Muscle layer of duodenum (tissue), 2 donors: ENCODE measurements at regions not wholly inside any gene's neighbourhood (a gene's known extent, or its start where the extent isn't known, plus 50 kb on each side); places are given as distances from the start of the nearest gene placed in this dataset.

Experiments used
- H3K27ac ChIP-seq: one replicate; pipeline ENCODE4 v1.7.0; 2013; ENCODE audit warnings: mild to moderate bottlenecking, low read length
- H3K27me3 ChIP-seq: one replicate; pipeline ENCODE4 v1.7.0; 2013; ENCODE audit warnings: low read depth, mild to moderate bottlenecking, control low read depth, low read length
- H3K36me3 ChIP-seq, 2 donors: one replicate each; pipeline ENCODE4 v1.7.0; 2013; ENCODE audit warnings: low read length in 2 of 2, control low read depth in 1 of 2, mild to moderate bottlenecking in 1 of 2; ENCODE audit not compliant: insufficient read depth in 2 of 2, control insufficient read depth in 1 of 2
- H3K4me1 ChIP-seq, 2 donors: one replicate each; pipeline ENCODE4 v1.7.0; 2013; ENCODE audit warnings: low read length in 2 of 2, mild to moderate bottlenecking in 2 of 2, control low read depth in 1 of 2, moderate library complexity in 1 of 2; ENCODE audit not compliant: insufficient read depth in 2 of 2, control insufficient read depth in 1 of 2
- H3K4me3 ChIP-seq, 2 donors: one replicate each; pipeline ENCODE4 v1.7.0; 2013; ENCODE audit warnings: low read length in 2 of 2, low read depth in 1 of 2, mild to moderate bottlenecking in 1 of 2
- H3K9me3 ChIP-seq, 2 donors: one replicate each; pipeline ENCODE4 v1.7.0; 2013; ENCODE audit warnings: low read length in 2 of 2, control low read depth in 1 of 2, mild to moderate bottlenecking in 1 of 2; ENCODE audit not compliant: control insufficient read depth in 1 of 2
- donor health status: healthy.

GRCh38 chr15:66842710-66843441, 140.8 kb downstream of the SMAD6 start:
- no peak overlapping the region for H3K27ac ChIP-seq
- H3K36me3 ChIP-seq = no peaks in the 10 kb centered on the region
- H3K9me3 ChIP-seq = no peaks in the 10 kb centered on the region
- H3K4me1 ChIP-seq = peaks cover 6 to 8% of the 10 kb centered on the region in 2 donors
- H3K27me3 ChIP-seq = no peaks in the 10 kb centered on the region
- peak overlapping the region; percentile 52 to 61 for H3K4me3 ChIP-seq

- H3K27me3 ChIP-seq = no peaks in the 10 kb centered on the region
- H3K4me1 ChIP-seq = peaks cover 6 to 8% of the 10 kb centered on the region in 2 donors
- no peak overlapping the region for H3K27ac ChIP-seq
- no peak overlapping the region for H3K4me3 ChIP-seq
- no peaks in the 10 kb centered on the region for H3K9me3 ChIP-seq
- H3K36me3 ChIP-seq = no peaks in the 10 kb centered on the region
Measured at GRCh38 chr15:66843581-66843980, 141.5 kb downstream of the SMAD6 start.

- Histone ChIP-seq H3K36me3 (no peaks in the 10 kb centered on the region), H3K27ac (no peak overlapping the region), H3K9me3 (no peaks in the 10 kb centered on the region), H3K4me1 (peaks cover 6 to 8% of the 10 kb centered on the region in 2 donors), H3K4me3 (no peak overlapping the region), H3K27me3 (no peaks in the 10 kb centered on the region)
Measured at GRCh38 chr15:66844041-66844746, 142.2 kb downstream of the SMAD6 start.

DNA sequence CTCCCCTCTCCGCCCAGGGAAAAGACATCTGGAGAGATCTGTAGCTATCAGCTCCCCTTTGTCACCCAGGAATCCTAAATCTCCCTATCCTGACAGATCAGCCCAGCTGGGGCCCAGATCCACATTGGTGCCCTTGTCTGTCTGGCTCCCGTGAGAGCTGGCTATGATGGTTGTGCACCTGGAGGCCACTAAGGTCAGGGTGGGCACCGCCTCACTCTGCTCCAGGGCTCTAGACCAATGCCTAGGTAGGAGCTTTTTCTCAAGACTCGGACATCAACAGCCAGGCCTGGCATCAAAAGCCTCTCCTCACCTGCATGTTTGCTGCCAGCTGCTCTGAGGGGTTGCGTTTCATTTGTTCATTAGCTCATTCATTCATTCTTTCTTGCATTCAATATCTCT, 142.7 kb downstream of the SMAD6 start:
- Histone ChIP-seq H3K9me3 (no peaks in the 10 kb centered on the region), H3K36me3 (no peaks in the 10 kb centered on the region), H3K4me1 (peaks cover 6 to 8% of the 10 kb centered on the region in 2 donors), H3K27me3 (no peaks in the 10 kb centered on the region), H3K27ac (no peak overlapping the region), H3K4me3 (no peak overlapping the region)

DNA sequence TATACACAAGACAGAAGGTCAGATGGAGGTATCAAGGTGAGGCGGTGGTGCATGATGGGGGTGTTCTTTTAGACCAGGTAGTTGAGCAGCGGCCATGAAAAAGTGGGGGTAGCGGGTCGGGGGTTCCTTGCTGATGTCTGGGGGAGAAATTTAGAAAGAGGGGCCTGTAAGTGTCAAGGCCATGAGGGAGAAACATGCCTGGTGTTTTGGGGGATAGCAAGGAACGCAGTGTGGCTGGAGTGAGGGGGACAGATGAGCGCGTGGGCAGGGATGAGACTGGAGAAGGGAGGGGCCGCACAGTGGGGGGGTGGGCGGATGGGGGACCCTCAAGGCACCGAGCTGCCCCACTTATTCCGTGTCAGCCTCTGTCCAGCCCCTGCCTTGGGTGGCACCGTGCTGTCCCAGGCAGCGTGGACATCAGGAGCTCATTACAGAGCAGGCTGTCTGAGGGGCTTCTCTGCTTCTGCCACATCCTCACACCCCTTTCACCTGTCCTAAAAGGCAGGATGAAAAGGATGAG, 143.3 kb downstream of the SMAD6 start:
- H3K4me1 ChIP-seq = peaks cover 6 to 8% of the 10 kb centered on the region in 2 donors
- H3K9me3 ChIP-seq = no peaks in the 10 kb centered on the region
- no peak overlapping the region for H3K4me3 ChIP-seq
- H3K27ac ChIP-seq = no peak overlapping the region
- H3K36me3 ChIP-seq = no peaks in the 10 kb centered on the region
- no peaks in the 10 kb centered on the region for H3K27me3 ChIP-seq

DNA sequence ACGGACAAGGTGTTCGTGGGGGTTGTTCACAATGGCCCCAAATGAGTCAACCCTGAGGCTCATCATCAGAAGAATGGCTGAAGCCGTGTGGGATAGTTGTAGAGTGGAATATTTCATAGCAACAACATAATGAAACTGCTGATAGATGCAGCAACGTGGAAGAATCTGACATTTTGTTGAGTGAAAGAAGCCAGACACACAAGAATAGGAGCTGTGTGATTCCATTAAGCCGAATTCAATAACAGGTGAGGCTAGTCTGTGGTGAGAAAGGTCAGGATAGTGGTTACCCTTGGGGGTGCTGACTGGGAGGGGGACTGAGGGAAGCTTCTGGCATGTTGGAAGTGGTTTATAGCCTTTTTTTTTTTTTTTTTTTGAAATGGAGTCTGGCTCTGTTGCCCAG, 144.0 kb downstream of the SMAD6 start:
- H3K9me3 ChIP-seq = no peaks in the 10 kb centered on the region
- no peaks in the 10 kb centered on the region for H3K36me3 ChIP-seq
- peaks cover 11 to 14% of the 10 kb centered on the region in 2 donors for H3K4me1 ChIP-seq
- H3K27me3 ChIP-seq = no peaks in the 10 kb centered on the region
- H3K4me3 ChIP-seq = no peak overlapping the region
- H3K27ac ChIP-seq = no peak overlapping the region

GRCh38 chr15:66846811-66847210, 144.8 kb downstream of the SMAD6 start:
- H3K9me3 ChIP-seq = no peaks in the 10 kb centered on the region
- H3K27me3 ChIP-seq = no peaks in the 10 kb centered on the region
- H3K27ac ChIP-seq = no peak overlapping the region
- no peaks in the 10 kb centered on the region for H3K36me3 ChIP-seq
- no peak overlapping the region for H3K4me3 ChIP-seq
- peaks cover 7 to 22% of the 10 kb centered on the region in 2 donors for H3K4me1 ChIP-seq

- no peak overlapping the region for H3K27ac ChIP-seq
- H3K36me3 ChIP-seq = no peaks in the 10 kb centered on the region
- no peaks in the 10 kb centered on the region for H3K27me3 ChIP-seq
- H3K9me3 ChIP-seq = no peaks in the 10 kb centered on the region
- H3K4me1 ChIP-seq = peaks cover 6 to 22% of the 10 kb centered on the region in 2 donors
- H3K4me3 ChIP-seq = no peak overlapping the region
Measured at GRCh38 chr15:66847565-66847991, 145.5 kb downstream of the SMAD6 start.

GRCh38 chr15:66848116-66848515, 146.1 kb downstream of the SMAD6 start:
- no peaks in the 10 kb centered on the region for H3K27me3 ChIP-seq
- H3K36me3 ChIP-seq = no peaks in the 10 kb centered on the region
- peaks cover 6 to 20% of the 10 kb centered on the region in 2 donors for H3K4me1 ChIP-seq
- H3K27ac ChIP-seq = no peak overlapping the region
- H3K4me3 ChIP-seq = no peak overlapping the region
- H3K9me3 ChIP-seq = no peaks in the 10 kb centered on the region

- no peak overlapping the region for H3K27ac ChIP-seq
- peaks cover 6 to 14% of the 10 kb centered on the region in 2 donors for H3K4me1 ChIP-seq
- H3K9me3 ChIP-seq = no peaks in the 10 kb centered on the region
- H3K27me3 ChIP-seq = no peaks in the 10 kb centered on the region
- H3K4me3 ChIP-seq = no peak overlapping the region
- no peaks in the 10 kb centered on the region for H3K36me3 ChIP-seq
Measured at GRCh38 chr15:66848686-66849392, 146.8 kb downstream of the SMAD6 start.

- no peak overlapping the region for H3K4me3 ChIP-seq
- H3K27me3 ChIP-seq = no peaks in the 10 kb centered on the region
- no peaks in the 10 kb centered on the region for H3K9me3 ChIP-seq
- no peak overlapping the region for H3K27ac ChIP-seq
- H3K4me1 ChIP-seq = peaks cover 6 to 14% of the 10 kb centered on the region in 2 donors
- no peaks in the 10 kb centered on the region for H3K36me3 ChIP-seq
Measured at GRCh38 chr15:66849393-66849745, 147.3 kb downstream of the SMAD6 start.
